DOHH2 (cell line): ENCODE measurements at regions not wholly inside any gene's neighbourhood (a gene's known extent, or its start where the extent isn't known, plus 50 kb on each side); places are given as distances from the start of the nearest gene placed in this dataset.

Experiments
- CTCF ChIP-seq: fragments of 200-600 bp; sonication (generic); IDR thresholded peaks from one replicate; pipeline ENCODE4 v1.5.1; 2014; ENCODE audit warnings: antibody characterized with exemption, mild to moderate bottlenecking, low read depth, low read length; ENCODE audit not compliant: poor library complexity, severe bottlenecking
- EZH2phosphoT487 ChIP-seq: fragments of 200-600 bp; sonication (generic); IDR thresholded peaks from 2 replicates; pipeline ENCODE4 v1.6.1; 2017; ENCODE audit warnings: borderline replicate concordance, mild to moderate bottlenecking, antibody characterized with exemption, low read length, moderate library complexity, mixed read lengths

DNA sequence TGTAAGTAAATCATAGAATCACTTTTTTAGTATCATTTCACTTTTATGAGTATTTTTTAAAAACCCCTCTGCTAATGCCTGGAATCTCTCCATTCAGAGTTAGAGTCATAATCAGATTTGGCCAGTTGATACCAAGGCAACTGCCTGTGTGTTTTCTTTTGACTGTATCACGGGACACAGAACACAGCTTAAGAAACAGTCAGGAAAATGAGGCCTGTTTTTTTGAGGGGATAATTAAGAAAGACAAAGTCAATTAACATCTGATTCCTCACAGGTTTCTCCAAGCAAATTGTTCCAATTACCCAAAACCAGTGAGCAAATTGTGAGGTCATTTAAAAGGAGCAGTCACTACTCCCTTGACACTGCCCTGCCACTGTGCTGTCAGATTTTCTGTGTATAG is 944.5 kb upstream of the SOX9 start:
- TF ChIP-seq CTCF (no peak), EZH2phosphoT487 (no peak)
